ENCODE measurements at regions not wholly inside any gene's neighbourhood (a gene's known extent, or its start where the extent isn't known, plus 50 kb on each side); places are given as distances from the start of the nearest gene placed in this dataset.

DNA sequence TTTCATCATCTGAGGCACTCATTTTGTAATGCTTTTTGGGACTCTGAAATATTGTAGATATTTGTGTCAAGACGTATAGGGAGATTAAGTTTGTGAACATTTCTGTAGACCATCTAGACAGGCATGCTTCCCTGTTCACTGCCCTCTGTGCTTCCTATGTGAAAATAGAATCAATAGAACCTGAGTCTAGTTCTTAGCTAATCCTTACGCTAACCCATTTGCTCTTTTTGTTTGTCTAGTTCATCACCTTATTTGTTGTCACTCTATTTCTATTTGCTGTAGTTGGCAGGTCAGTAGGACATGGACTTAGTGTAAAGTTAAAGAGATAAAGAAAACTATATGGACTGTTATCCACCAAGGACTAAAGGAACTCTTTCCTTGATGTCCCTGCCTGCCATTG lies 1755.2 kb downstream of the C4orf33 start:
- H3K4me3 ChIP-seq (replicated peaks; ENCODE audit: low read depth, low read length) = no peak overlapping the region

DNA sequence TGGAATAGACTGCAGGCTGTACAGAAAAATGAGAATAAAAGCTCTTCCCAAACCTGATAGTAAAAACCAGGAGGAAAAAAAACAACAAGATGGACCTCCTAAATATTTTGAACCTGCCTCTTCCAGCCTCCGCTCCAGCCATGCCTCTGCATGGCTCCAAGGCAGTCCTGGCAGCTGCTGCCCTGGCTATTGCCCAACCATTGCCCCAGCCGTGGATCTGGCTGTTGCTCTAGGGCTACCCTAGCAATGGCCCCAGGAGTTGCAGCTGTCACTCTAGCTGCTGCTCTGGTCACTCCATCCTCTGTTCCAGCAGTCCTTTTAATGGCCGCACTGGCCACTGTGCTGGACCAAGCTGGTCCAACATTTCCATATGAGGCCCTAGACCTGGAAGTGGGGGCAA lies 1756.0 kb downstream of the C4orf33 start:
- Histone ChIP-seq H3K36me3 (ENCODE audit: control insufficient read depth, insufficient read depth, low read length) (no peaks in the 10 kb centered on the region), H3K4me3 (replicated peaks; ENCODE audit: low read depth, low read length) (no peak overlapping the region), H3K27me3 (replicated peaks; ENCODE audit: control insufficient read depth, insufficient read depth, low read length) (no peaks in the 10 kb centered on the region)
- DNase-seq (ENCODE audit: extremely low read depth, insufficient read length) = no peak
- TF ChIP-seq, protein P1, sequence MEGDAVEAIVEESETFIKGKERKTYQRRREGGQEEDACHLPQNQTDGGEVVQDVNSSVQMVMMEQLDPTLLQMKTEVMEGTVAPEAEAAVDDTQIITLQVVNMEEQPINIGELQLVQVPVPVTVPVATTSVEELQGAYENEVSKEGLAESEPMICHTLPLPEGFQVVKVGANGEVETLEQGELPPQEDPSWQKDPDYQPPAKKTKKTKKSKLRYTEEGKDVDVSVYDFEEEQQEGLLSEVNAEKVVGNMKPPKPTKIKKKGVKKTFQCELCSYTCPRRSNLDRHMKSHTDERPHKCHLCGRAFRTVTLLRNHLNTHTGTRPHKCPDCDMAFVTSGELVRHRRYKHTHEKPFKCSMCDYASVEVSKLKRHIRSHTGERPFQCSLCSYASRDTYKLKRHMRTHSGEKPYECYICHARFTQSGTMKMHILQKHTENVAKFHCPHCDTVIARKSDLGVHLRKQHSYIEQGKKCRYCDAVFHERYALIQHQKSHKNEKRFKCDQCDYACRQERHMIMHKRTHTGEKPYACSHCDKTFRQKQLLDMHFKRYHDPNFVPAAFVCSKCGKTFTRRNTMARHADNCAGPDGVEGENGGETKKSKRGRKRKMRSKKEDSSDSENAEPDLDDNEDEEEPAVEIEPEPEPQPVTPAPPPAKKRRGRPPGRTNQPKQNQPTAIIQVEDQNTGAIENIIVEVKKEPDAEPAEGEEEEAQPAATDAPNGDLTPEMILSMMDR (IDR thresholded peaks at IDR 0.05; ENCODE audit: insufficient read depth, low read length, poor library complexity, severe bottlenecking) = no peak

More for the DNA sequence above, 1755.2 kb downstream of the C4orf33 start:
- TF ChIP-seq, protein P1 (IDR thresholded peaks at IDR 0.05; ENCODE audit: insufficient read depth, low read length, poor library complexity, severe bottlenecking) = no peak
- no peaks in the 10 kb centered on the region for H3K36me3 ChIP-seq (ENCODE audit: control insufficient read depth, insufficient read depth, low read length)
- no peaks in the 10 kb centered on the region for H3K27me3 ChIP-seq (replicated peaks; ENCODE audit: control insufficient read depth, insufficient read depth, low read length)
- DNase-seq (ENCODE audit: extremely low read depth, insufficient read length) = no peak

DNA sequence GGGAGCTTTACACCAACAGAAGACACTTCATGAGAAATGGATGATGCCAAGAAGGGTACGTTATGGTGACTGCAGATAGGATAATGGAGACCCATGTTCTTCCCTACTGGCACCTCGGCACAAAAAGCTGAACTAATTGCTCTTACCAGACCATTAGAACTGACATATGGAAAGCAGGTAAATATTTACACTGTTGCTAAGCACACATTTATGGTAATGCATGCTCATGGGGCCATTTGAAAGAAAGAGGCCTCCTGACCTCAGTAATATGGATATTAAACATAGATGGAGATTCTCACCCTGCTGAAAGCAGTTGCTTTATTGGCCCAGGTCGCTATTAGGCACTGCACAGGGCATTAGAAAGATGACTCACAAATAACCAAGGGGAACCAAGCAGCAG lies 1759.6 kb downstream of the C4orf33 start:
- DNase-seq (ENCODE audit: extremely low read depth, insufficient read length) = no peak
- H3K4me3 ChIP-seq (replicated peaks; ENCODE audit: low read depth, low read length) = no peak overlapping the region
- H3K27me3 ChIP-seq (replicated peaks; ENCODE audit: control insufficient read depth, insufficient read depth, low read length) = no peaks in the 10 kb centered on the region
- no peaks in the 10 kb centered on the region for H3K36me3 ChIP-seq (ENCODE audit: control insufficient read depth, insufficient read depth, low read length)
- TF ChIP-seq, protein P1 (IDR thresholded peaks at IDR 0.05; ENCODE audit: insufficient read depth, low read length, poor library complexity, severe bottlenecking) = no peak

DNA sequence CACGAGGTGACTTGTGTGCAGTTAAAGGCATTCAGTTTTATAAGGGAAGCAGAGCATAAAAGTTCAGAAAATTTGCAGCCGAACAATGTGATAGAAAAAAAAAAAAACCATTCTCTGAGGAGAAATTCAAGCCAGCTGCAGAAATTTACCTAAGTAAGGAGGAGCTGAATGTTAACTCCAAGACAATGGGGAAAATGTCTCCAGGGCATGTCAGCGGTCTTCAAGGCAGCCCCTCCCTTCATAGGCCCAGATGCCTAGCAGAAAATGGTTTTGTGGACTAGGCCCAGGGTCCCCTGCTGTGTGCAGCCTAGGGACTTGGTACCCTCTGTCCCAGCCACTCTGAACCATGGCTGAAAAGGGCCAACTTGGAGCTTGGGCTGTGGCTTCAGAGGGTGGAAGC lies 1764.0 kb downstream of the C4orf33 start:
- TF ChIP-seq, protein P1 (IDR thresholded peaks at IDR 0.05; ENCODE audit: insufficient read depth, low read length, poor library complexity, severe bottlenecking) = no peak
- Histone ChIP-seq H3K4me3 (replicated peaks; ENCODE audit: low read depth, low read length) (no peak overlapping the region), H3K27me3 (replicated peaks; ENCODE audit: control insufficient read depth, insufficient read depth, low read length) (no peaks in the 10 kb centered on the region), H3K36me3 (ENCODE audit: control insufficient read depth, insufficient read depth, low read length) (no peaks in the 10 kb centered on the region)
- no peak for DNase-seq (ENCODE audit: extremely low read depth, insufficient read length)

DNA sequence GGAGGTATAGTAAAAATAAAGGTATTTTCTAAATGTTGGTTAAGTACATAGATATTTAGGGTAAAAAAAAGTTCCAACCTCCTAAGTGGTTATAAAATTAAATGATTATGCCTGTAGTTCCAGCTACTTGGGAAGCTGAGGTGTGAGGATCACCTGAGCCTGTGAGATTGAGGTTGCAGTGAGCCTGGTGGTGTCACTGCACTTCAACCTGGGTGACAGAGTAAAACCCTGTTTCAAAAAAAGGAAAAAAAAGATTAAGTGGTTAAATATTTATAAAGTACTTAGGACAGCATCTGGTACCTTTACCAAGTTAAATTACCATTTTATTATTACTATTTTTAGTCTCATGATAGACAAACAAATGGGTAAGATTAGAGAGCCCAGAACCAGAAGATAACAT lies 1801.0 kb downstream of the C4orf33 start:
- DNase-seq (ENCODE audit: extremely low read depth, insufficient read length) = no peak
- Histone ChIP-seq H3K27me3 (replicated peaks; ENCODE audit: control insufficient read depth, insufficient read depth, low read length) (no peaks in the 10 kb centered on the region), H3K4me3 (replicated peaks; ENCODE audit: low read depth, low read length) (no peak overlapping the region), H3K36me3 (ENCODE audit: control insufficient read depth, insufficient read depth, low read length) (no peaks in the 10 kb centered on the region)
- TF ChIP-seq, protein P1 (IDR thresholded peaks at IDR 0.05; ENCODE audit: insufficient read depth, low read length, poor library complexity, severe bottlenecking) = no peak

DNA sequence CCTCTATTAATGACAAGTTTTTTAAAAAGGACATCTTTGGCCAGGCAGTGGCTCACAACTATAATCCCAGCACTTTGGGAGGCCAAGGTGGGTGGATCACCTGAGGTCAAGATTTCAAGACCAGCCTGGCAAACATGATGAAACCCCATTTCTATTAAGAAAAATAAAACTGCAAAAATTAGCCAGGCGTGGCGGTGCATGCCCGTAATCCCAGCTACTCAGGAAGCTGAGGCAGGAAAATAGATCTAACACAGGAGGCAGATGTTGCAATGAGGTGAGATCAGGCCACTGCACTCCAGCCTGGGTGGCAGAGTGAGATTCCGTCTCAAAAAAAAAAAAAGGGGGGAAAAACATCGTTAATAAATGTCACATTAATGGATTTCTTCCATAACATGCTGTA lies 1805.4 kb downstream of the C4orf33 start:
- no peaks in the 10 kb centered on the region for H3K27me3 ChIP-seq (replicated peaks; ENCODE audit: control insufficient read depth, insufficient read depth, low read length)
- TF ChIP-seq, protein P1 (IDR thresholded peaks at IDR 0.05; ENCODE audit: insufficient read depth, low read length, poor library complexity, severe bottlenecking) = no peak
- H3K36me3 ChIP-seq (ENCODE audit: control insufficient read depth, insufficient read depth, low read length) = no peaks in the 10 kb centered on the region
- no peak overlapping the region for H3K4me3 ChIP-seq (replicated peaks; ENCODE audit: low read depth, low read length)
- DNase-seq (ENCODE audit: extremely low read depth, insufficient read length) = no peak
